HS-5 (cell line): ENCODE measurements at regions not wholly inside any gene's neighbourhood (a gene's known extent, or its start where the extent isn't known, plus 50 kb on each side); places are given as distances from the start of the nearest gene placed in this dataset.
A peak's percentile ranks its signal among the peaks of the same experiment; 100 is the strongest.

ENCODE experiments used
- DNase-seq: peaks from one replicate; pipeline ENCODE4 v3.0.0-alpha.2; 2012; ENCODE audit warnings: low read depth

GRCh38 chr4:14049946-14050345 is 422.4 kb upstream of the BOD1L1 start:
- DNase-seq: no peak

DNA sequence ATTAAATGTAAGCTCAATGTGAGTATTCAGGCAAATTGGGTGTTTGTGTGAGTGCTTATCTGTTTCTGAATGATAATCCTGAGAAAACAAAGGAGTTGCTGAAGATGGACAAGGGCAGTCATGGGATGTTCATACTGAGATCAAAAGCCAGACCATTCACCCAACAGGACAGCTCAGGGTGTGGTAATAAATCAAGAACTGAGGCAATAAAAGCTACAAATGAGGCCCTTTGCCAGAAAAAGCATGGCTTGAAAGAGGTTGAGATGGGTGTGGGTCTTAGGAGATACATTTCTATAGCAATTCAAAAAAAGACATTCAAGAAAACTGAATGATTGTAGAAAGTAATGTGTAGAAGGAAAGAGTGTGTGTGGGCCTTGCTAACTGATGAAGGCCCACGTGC is 425.8 kb upstream of the BOD1L1 start:
- DNase-seq: no peak

GRCh38 chr4:14054391-14054790 is 426.9 kb upstream of the BOD1L1 start:
- DNase-seq: no peak

GRCh38 chr4:14059006-14059405 is 431.5 kb upstream of the BOD1L1 start:
- no peak for DNase-seq

DNA sequence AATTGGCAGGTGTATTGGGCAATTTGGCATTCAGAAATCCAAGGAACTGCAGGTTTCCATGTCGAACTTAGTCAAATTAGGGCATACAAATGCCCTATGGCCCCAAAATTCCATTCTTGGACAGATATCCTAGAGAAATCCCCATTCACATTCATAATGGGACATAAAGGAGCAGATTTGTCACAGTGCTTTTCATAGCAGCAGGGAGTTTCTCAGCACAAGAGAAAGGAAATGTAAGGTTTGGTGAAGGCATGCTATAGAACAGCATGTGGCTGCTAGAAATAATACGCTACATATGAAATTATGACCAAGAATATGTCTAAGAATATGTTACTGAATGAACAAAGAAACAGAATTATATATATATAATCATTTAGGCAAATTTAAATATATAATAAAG is 437.5 kb upstream of the BOD1L1 start:
- no peak for DNase-seq

DNA sequence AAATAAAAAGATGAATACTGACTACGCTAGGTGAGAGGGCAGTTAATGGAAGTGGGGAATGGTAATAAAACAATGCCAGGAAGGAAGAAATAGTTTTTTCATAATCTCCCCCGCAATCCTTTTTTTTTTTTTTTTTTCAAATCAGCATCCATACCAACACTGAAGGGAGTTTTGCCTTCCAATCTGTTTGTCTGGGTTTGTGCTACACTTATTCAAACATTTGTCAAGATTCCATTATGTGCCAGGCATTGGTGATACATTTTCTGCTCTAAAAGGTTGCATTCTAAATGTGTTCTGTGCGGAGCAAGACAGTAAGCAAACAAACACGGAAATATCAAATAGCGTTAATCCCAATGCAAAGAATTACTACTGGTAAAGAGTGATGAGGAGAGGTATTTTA is 437.9 kb upstream of the BOD1L1 start:
- DNase-seq: no peak

GRCh38 chr4:14066979-14067378 is 439.5 kb upstream of the BOD1L1 start:
- DNase-seq: no peak

- no peak for DNase-seq
Observed at GRCh38 chr4:14069886-14070285, 442.4 kb upstream of the BOD1L1 start.

DNA sequence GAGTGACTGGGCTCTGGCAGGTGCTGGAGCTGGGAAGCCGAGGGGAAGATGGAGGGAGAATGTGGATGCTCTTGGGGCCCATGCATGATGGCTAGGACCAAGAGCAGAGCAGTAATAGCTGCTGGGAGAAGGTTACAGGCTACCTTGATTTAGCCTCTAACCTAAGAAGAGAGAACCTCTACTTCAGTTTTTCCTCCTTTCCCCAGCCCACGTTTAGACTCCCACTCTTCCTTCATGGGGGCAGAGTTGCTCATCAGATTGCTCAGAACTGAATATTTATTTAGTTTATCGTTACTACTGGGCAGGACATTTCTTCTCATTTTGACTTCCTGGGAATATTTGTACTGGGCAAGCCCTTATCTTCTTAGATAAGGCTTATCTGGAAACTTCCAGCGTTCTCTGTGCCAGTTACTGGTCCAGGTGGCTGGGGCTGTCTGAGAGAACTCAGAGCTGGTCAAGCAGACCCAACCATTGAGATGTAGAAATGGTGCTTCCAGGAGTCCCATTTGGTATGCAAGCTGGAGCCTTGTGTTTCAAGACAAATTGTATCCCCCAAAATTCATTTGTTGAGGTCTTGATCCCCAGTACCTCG is 442.9 kb upstream of the BOD1L1 start:
- no peak for DNase-seq

DNA sequence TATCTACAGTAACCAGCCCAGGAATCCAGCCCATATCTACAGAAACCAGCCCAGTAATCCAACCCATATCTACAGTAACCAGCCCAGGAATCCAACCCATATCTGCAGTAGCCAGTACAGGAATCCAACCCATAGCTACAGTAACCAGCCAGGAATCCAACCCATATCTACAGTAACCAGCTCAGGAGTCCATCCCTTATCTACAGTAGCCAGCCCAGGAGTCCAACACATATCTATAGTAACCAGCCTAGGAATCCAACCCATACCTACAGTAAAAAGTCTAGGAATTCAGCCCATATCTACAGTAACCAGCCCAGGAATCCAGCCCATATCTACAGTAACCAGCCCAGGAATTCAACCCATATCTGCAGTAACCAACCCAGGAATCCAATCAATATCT is 445.0 kb upstream of the BOD1L1 start:
- DNase-seq: no peak

GRCh38 chr4:14076776-14077175 is 449.3 kb upstream of the BOD1L1 start:
- DNase-seq: no peak

GRCh38 chr4:14078326-14078725 is 450.8 kb upstream of the BOD1L1 start:
- no peak for DNase-seq

- DNase-seq: no peak
Observed at GRCh38 chr4:14079601-14080000, 452.1 kb upstream of the BOD1L1 start.

DNA sequence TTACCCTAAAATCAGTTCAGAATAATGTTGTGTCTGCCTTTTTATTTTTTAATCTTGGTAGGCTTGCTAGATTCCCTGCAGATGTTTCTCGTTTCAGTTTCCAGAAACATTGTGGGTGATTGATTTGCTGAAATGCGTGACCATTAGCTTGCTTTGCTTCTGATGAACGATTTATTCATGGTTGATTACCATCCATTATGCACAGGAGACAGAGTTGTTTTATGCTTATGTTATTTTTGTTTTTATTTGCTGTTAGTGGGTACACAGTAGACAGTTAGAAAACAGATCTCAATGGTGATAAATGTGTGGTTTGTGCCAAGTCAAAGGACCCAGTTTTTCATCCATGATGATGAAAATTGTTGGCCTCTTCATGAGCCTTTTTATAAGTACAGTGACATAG is 455.6 kb upstream of the BOD1L1 start:
- DNase-seq: no peak

DNA sequence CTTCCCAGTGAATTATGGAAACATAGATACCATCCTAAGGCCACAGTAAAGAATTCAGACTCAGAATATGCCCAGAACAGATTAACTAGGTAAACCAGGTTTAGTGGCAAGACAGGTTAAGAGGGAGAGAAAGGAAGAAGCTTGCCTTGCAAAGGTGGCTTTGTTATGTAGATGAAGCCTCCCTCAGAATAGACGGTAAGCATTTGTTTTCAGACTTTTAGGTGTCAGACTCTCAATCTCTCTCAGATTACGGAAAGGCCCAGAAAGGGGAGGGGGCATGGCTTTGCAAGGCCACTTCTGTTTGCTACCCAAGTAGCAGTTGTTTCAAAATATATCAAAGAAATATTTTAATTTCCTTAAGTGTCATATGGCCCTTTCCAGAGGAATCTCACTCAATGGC is 457.1 kb upstream of the BOD1L1 start:
- no peak for DNase-seq

DNA sequence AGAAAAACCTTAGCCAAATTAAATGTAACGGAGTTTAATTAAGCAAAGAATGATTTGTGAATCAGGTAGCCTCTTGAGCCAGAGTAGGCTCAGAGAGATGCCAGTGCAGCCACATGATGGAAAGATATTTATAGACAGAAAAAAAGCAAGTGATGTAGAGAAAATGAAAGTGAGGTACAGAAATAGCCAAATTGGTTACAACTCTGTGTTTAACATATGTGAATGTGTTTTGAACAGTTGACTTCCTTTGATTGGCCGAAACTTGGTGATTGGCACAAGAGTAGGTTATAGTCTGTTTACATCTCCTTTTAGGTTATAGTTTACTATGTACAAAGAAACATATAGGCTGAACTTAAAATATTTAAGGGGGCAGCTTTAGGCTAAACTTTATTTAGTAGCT is 459.9 kb upstream of the BOD1L1 start:
- no peak for DNase-seq

- DNase-seq: no peak
Observed at GRCh38 chr4:14087921-14088320, 460.4 kb upstream of the BOD1L1 start.

DNA sequence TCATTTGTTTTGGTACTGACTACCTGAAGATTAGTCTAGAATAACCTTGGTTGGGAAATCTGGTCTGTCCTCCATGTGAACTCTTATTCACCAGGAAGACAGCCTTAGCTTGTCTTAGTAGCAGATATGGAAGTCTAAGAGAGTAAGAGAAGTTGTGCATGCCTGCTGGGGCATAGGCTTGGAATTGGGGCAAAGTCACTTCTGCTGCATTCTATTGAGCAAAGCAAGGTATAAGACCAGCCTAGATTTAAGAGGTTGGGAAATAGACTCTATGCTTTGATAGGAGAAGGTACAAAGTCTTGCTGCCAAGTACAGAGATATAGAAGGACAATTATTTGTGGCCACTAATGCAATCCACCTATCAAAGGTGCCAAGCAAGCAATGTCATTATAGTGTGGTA is 464.0 kb upstream of the BOD1L1 start:
- DNase-seq: no peak

DNA sequence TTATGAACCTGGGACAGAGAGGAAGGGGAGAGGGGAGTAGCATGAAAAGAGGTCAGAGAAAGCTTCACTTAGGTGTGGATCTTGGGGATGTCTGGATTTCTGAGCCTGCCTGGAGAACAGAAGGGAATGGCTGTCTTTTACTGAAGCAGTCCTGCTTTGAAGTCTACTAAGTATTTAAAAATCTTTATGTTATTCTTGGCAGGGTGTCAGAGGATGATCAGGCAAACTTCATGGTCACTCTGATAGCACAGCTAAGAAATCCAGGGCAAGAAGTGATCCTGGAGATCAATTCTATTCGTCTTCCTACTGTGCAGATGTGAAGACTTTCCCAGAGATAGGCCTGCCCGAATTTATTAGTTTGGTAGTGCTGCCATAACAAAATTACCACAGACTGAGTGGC is 464.4 kb upstream of the BOD1L1 start:
- DNase-seq: no peak

- DNase-seq: no peak
Observed at GRCh38 chr4:14092741-14093140, 465.2 kb upstream of the BOD1L1 start.

DNA sequence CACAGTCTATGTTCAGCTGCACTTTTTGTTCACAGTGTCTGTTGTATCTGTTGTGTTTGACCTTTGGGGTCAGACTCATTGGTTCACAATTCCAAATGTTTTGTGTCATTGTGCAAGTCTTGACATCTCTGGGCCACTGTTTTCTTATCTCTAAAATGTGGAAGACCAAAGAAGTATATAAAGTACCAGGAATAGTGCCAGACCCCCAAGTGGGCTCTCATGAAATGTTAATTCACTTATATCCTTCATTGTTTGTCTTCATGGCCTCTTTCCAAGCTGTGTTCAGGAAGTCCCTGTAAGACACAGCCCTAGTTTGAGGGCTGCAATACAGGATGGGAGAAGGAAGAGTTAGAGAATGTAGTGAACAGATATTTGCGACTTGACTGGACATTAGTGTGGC is 468.3 kb upstream of the BOD1L1 start:
- no peak for DNase-seq

GRCh38 chr4:14096396-14096965 is 469.0 kb upstream of the BOD1L1 start:
- peak; percentile 49 for DNase-seq

DNA sequence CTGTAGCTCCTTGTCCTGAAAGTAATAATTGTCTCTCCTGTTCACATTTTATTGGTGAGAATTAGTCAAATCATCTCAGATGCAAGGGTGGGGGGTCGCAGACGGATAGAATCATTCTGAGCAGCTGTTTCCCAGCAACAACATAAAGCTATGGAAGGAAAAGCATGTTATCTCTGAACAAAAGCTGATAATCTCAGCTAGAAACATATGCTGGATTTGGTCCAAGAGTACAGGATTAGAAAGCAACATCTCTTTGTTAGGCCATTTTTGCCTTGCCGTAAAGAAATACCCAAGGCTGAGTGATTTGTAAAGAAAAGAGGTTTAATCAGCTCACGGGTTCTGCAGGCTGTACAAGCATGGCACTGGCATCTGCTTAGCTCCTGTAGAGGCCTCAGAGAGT is 472.8 kb upstream of the BOD1L1 start:
- no peak for DNase-seq

DNA sequence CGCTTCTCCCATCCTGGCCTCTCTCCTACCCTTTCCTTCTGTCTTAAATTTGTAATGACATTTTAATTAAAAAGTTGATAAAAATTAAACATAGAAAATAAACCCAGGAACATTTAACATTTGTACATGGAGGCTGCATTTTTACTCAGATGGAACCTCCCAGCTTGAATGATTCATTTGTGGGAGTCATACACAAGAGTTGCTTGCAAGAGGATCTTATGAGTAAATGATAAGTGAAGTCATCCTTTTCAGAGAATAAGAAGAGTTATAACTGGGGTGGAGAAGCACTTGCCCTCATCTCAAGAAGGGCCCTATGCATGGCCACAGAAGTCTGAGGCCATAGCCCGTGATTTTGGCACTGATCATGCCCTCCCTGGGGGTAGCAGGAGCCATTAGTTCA is 482.9 kb upstream of the BOD1L1 start:
- DNase-seq: no peak
